CD4-positive, alpha-beta T cell (primary cell): ENCODE measurements at regions not wholly inside any gene's neighbourhood (a gene's known extent, or its start where the extent isn't known, plus 50 kb on each side); places are given as distances from the start of the nearest gene placed in this dataset.
"Not testable (repeated sequence)": the region's sequence is repeated elsewhere in the genome, so short reads cannot be mapped to it uniquely, and the experiment has no call there.

Source experiments
- ATAC-seq: fragments of 200-7000 bp; cut with Tn5 transposase; one replicate; pipeline ENCODE4 v1.10.0; 2022; ENCODE audit warnings: mild to moderate bottlenecking; ENCODE audit not compliant: poor library complexity
- CTCF ChIA-PET: fragments of 350-600 bp; sonication (Branson Sonifier 250); formaldehyde crosslinking; loops from one replicate; lab custom pipeline; 2021; ENCODE audit warnings: antibody characterized with exemption, inconsistent platforms; lab: Charles Lee
- POLR2A ChIA-PET: fragments of 350-600 bp; sonication (Branson Sonifier 250); formaldehyde crosslinking; loops from one replicate; lab custom pipeline; 2021; ENCODE audit warnings: antibody characterized with exemption, inconsistent platforms; lab: Charles Lee
- DNase-seq, 14 experiments: peaks; one replicate each; pipeline ENCODE4 v3.0.0-alpha.2; 2013 to 2020; ENCODE audit warnings: mixed read lengths in 2 of 14
- H3K27ac ChIP-seq, 2 donors: one replicate each; pipeline versions ENCODE4 v1.5.1 to v1.7.0; 2013; ENCODE audit warnings: low read length in 2 of 2, low read depth in 1 of 2, mild to moderate bottlenecking in 1 of 2
- H3K27me3 ChIP-seq, 2 experiments: 1 replicate in 1 of 2; 2 replicates in 1 of 2; pipeline versions ENCODE4 v1.6.1 to v1.7.0; 2013; ENCODE audit warnings: low read length in 2 of 2, control low read depth in 1 of 2, mild to moderate bottlenecking in 1 of 2, moderate library complexity in 1 of 2; ENCODE audit not compliant: insufficient read depth in 2 of 2, control insufficient read depth in 1 of 2
- H3K36me3 ChIP-seq: one replicate; pipeline ENCODE4 v1.6.1; 2013; ENCODE audit warnings: low read length, control low read depth; ENCODE audit not compliant: insufficient read depth
- H3K4me1 ChIP-seq: one replicate; pipeline ENCODE4 v1.6.1; 2013; ENCODE audit warnings: low read length, control low read depth; ENCODE audit not compliant: insufficient read depth
- H3K4me3 ChIP-seq: one replicate; pipeline ENCODE4 v1.5.1; 2013; ENCODE audit warnings: mild to moderate bottlenecking, low read length, moderate library complexity
- H3K9me3 ChIP-seq, 2 experiments: 1 replicate in 1 of 2; 2 replicates in 1 of 2; pipeline versions ENCODE4 v1.6.1 to v1.7.0; 2013; ENCODE audit warnings: low read length in 2 of 2, mild to moderate bottlenecking in 2 of 2, control low read depth in 1 of 2, moderate library complexity in 1 of 2; ENCODE audit not compliant: control insufficient read depth in 1 of 2, insufficient read depth in 1 of 2
- H3K27ac Mint-ChIP-seq: one replicate; pipeline ENCODE4 v1.8.0; 2020; ENCODE audit warnings: mixed read lengths
- H3K27me3 Mint-ChIP-seq: one replicate; pipeline ENCODE4 v1.8.0; 2021; ENCODE audit warnings: mixed read lengths
- H3K36me3 Mint-ChIP-seq: one replicate; pipeline ENCODE4 v1.8.0; 2021; ENCODE audit warnings: low read depth, mixed read lengths
- H3K4me1 Mint-ChIP-seq: one replicate; pipeline ENCODE4 v1.8.0; 2021; ENCODE audit warnings: low read depth, mixed read lengths
- H3K4me3 Mint-ChIP-seq: one replicate; pipeline ENCODE4 v1.8.0; 2020; ENCODE audit warnings: mild to moderate bottlenecking, mixed read lengths
- H3K9me3 Mint-ChIP-seq: one replicate; pipeline ENCODE4 v1.8.0; 2020; ENCODE audit warnings: mixed read lengths
- intact Hi-C, 2 experiments: fragments of 100-400 bp; cut with DNase I in 1 of 2; cut with micrococcal nuclease in 1 of 2; formaldehyde crosslinking; loops; one replicate each; pipeline versions ENCODE4 v1.15.1 to v1.9.0; 2023 to 2025; cut with DNase I, micrococcal nuclease

DNA sequence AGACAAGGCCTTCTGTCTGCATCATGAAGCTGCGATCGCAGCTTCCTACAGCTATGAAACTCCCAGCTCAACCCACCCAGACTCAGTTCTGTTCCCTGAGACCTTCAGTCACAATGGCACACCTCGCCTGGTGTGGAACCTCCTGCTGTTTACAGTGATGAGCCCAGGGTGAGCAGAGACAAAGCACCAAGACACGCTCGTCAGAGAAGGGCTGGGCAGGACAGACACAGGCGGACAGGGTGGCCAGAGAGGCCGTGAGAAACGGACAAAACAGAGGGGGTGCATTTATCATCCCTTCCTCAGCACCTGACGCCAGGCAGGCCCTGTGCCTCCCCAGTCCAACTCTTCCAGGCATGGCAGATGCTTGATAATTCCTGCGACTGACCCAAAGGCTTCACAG lies 178.2 kb downstream of the LMLN start:
- DNase-seq, H3K4me1 Mint-ChIP-seq, H3K27me3 Mint-ChIP-seq, H3K4me1 ChIP-seq, H3K27me3 ChIP-seq, ATAC-seq, H3K36me3 ChIP-seq, H3K27ac ChIP-seq, H3K27ac Mint-ChIP-seq, H3K4me3 Mint-ChIP-seq, H3K9me3 ChIP-seq, POLR2A ChIA-PET, H3K4me3 ChIP-seq, H3K9me3 Mint-ChIP-seq, H3K36me3 Mint-ChIP-seq, CTCF ChIA-PET, intact Hi-C loops: not testable (repeated sequence)

DNA sequence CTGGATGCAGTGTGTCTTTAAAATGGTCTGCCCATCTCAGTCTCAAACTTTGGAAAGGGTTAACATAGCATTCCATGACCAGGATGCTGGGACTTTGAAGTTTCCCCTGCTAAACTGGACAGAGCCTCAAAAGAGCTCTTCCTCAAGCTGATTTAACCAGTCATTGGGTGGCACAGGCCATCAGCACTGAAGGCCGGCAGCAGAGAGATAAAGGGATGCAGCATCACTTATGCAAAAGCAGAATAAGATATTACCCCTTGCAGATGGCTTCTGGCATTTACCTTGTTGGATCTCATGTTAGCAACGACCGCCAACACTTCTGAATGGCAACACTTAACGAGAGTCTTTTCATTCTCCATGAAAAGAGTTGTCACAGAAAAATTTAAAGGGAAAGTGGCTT lies 179.0 kb downstream of the LMLN start:
- CTCF ChIA-PET, DNase-seq, H3K4me3 Mint-ChIP-seq, POLR2A ChIA-PET, H3K4me3 ChIP-seq, intact Hi-C loops, H3K4me1 Mint-ChIP-seq, H3K27me3 Mint-ChIP-seq, ATAC-seq, H3K9me3 Mint-ChIP-seq, H3K27ac ChIP-seq, H3K36me3 Mint-ChIP-seq, H3K36me3 ChIP-seq, H3K4me1 ChIP-seq, H3K9me3 ChIP-seq, H3K27me3 ChIP-seq, H3K27ac Mint-ChIP-seq: not testable (repeated sequence)

DNA sequence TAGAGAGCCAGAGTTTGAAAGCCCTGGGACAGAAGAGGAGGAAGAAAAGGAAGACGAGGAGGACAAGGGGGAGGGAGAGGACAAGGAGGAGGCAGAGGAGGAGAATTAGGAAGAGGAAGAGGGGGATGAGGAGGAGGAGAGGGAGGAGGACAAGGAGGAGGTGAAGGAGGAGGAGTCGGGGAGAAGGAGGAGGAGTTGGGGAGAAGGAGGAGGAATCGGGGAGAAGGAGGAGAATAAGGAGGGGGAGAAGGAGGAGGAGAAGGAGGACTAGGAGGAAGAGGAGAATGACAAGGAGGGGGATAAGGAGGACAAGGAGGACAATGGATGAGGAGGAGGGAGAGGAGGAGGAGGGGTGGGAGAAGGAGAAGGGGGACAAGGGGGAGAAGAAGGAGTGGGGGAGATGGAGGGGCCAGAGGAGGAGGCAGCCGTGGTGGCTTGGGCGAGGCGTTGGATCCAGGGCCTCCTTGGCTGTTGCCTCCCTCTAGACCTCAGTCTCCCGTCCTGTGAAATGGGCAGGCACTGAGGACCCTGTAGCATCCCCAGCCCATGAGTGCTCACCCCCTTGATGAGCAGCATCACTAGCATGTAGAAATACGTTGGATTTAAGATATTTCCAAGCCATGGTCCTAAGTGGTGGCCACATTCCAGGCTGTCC lies 179.6 kb downstream of the LMLN start:
- H3K27me3 ChIP-seq, H3K36me3 ChIP-seq, H3K9me3 Mint-ChIP-seq, H3K36me3 Mint-ChIP-seq, H3K4me1 ChIP-seq, H3K27ac ChIP-seq, DNase-seq, H3K4me1 Mint-ChIP-seq, H3K27me3 Mint-ChIP-seq, H3K4me3 ChIP-seq, intact Hi-C loops, H3K27ac Mint-ChIP-seq, POLR2A ChIA-PET, CTCF ChIA-PET, H3K9me3 ChIP-seq, ATAC-seq, H3K4me3 Mint-ChIP-seq: not testable (repeated sequence)

DNA sequence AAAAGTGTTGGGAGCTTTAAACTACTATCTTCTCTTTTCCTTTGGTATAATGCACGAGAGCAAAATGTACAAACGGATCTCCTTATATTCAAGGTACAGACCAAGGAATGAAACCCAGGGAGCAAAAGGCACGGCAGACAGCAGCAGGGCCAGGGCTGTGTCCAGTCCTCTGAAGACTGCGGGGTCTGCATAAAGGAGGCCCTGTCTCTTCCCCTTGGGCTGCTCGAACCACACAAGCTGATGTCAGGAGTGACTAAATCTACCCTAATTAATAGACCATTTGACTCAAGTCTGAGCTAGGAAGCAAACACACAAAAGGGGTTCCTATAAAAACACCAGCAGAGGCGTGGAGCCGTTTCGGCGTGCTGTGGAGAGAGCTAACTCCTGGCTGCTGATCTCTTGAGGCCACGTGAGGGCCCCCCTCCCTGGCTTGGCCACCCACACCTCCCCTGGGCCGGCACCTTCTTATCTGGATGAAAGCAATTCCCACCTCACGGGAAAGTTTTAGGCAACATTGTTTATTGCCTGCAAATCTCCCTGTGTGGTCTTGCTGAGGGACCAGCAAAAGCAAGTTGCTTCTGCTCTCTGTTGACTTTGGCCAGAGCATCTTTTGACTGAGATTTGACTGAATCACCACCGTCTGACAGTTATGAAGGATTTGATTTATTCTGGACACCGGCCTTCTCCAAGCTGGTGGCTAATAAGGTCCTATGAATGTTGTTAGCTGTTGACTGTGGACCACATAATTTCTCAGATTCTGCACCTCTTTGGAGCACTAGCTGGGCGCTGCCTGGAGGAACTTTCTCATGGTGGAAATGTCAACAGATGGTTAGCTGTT lies 183.5 kb downstream of the LMLN start:
- CTCF ChIA-PET, H3K4me1 ChIP-seq, H3K36me3 Mint-ChIP-seq, H3K9me3 Mint-ChIP-seq, H3K27me3 Mint-ChIP-seq, intact Hi-C loops, POLR2A ChIA-PET, H3K9me3 ChIP-seq, H3K4me3 ChIP-seq, H3K27ac ChIP-seq, H3K36me3 ChIP-seq, DNase-seq, H3K27me3 ChIP-seq, H3K4me1 Mint-ChIP-seq, H3K4me3 Mint-ChIP-seq, ATAC-seq, H3K27ac Mint-ChIP-seq: not testable (repeated sequence)

DNA sequence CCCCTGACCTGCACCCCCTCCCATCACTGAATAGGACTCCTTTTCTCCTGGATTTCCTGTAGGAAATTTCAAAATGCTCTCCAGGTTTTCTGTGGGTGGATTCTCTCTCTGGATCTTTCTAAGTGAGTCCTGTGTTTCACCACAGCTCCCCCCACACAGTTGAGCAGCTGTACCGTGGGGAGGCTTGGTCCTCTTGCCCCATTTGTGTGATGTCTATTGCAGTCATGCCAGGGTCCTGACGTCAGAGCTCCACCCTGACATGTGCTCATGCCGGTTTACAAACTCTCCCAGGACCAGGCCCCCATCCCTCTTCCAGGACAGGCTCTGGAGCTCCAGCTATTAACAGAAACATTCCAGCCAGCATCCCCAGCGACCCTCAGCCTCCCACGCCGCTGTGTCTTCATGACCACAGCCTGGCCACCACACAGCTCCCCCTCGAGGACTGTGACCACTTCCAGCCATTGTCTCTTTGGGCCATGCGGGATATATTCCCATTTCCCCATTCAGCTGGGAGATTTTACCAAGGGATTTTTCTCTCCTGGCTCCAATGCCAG lies 185.3 kb downstream of the LMLN start:
- H3K4me1 ChIP-seq, H3K4me3 ChIP-seq, H3K27ac Mint-ChIP-seq, DNase-seq, H3K9me3 Mint-ChIP-seq, H3K27ac ChIP-seq, H3K4me3 Mint-ChIP-seq, H3K9me3 ChIP-seq, H3K36me3 ChIP-seq, intact Hi-C loops, H3K4me1 Mint-ChIP-seq, POLR2A ChIA-PET, ATAC-seq, H3K36me3 Mint-ChIP-seq, H3K27me3 Mint-ChIP-seq, H3K27me3 ChIP-seq, CTCF ChIA-PET: not testable (repeated sequence)

DNA sequence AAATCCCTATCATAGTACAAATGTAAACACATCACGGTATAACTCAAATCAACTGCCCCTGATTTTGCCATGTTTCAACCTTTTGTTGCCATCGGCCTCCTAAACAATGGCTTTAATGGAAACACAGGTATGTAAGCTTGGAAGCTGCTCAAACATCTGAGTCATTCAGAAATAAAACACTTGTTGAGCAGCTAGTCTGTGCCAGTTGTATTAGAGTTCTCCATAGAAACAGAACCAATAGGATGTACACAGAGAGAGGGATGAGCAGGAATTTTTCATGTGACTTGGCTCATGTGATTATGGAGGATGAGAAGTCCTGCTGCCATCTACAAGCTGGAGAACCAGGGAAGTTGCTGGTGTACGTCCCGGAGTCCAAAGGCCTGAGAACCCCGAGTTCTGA lies 186.1 kb downstream of the LMLN start:
- H3K27me3 ChIP-seq, H3K4me3 ChIP-seq, H3K9me3 ChIP-seq, H3K27ac ChIP-seq, H3K36me3 ChIP-seq, ATAC-seq, CTCF ChIA-PET, H3K4me1 Mint-ChIP-seq, DNase-seq, intact Hi-C loops, H3K27me3 Mint-ChIP-seq, H3K27ac Mint-ChIP-seq, POLR2A ChIA-PET, H3K9me3 Mint-ChIP-seq, H3K4me1 ChIP-seq, H3K36me3 Mint-ChIP-seq, H3K4me3 Mint-ChIP-seq: not testable (repeated sequence)
